Uterus (tissue), 3 donors: ENCODE measurements at regions not wholly inside any gene's neighbourhood (a gene's known extent, or its start where the extent isn't known, plus 50 kb on each side); places are given as distances from the start of the nearest gene placed in this dataset.

Experiments used
- DNase-seq, 2 donors: peaks; one replicate each; pipeline ENCODE4 v3.0.0-alpha.2; 2019 to 2020
- H3K27ac ChIP-seq, 2 donors: fragments of 200-600 bp; sonication (generic); 1 replicate in 1 of 2; 2 replicates in 1 of 2; pipeline ENCODE4 v1.5.1; 2016 to 2018
- H3K27me3 ChIP-seq, 2 donors: fragments of 200-600 bp; sonication (generic); one replicate each; pipeline ENCODE4 v1.5.1; 2018 to 2019; ENCODE audit warnings: control low read depth in 1 of 2
- H3K36me3 ChIP-seq, 2 donors: fragments of 200-600 bp; sonication (generic); one replicate each; pipeline ENCODE4 v1.5.1; 2019; ENCODE audit warnings: control low read depth in 1 of 2
- H3K4me1 ChIP-seq, 2 donors: fragments of 200-600 bp; sonication (generic); one replicate each; pipeline ENCODE4 v1.5.1; 2018 to 2019; ENCODE audit warnings: control low read depth in 1 of 2
- H3K4me3 ChIP-seq, 2 donors: fragments of 200-600 bp; sonication (generic); 1 replicate in 1 of 2; 2 replicates in 1 of 2; pipeline ENCODE4 v1.5.1; 2018 to 2019; ENCODE audit warnings: mild to moderate bottlenecking in 1 of 2
- H3K9me3 ChIP-seq, 2 donors: fragments of 200-600 bp; sonication (generic); one replicate each; pipeline ENCODE4 v1.5.1; 2019; ENCODE audit warnings: control low read depth in 1 of 2
- CTCF ChIP-seq, 4 experiments: fragments of 200-600 bp in 2 of 4; fragments of 450-650 bp in 2 of 4; sonication (generic) in 2 of 4; IDR thresholded peaks; one replicate each; pipeline ENCODE4 v1.5.1; 2016 to 2019; ENCODE audit warnings: antibody characterized with exemption in 4 of 4, mild to moderate bottlenecking in 2 of 4, moderate library complexity in 1 of 4
- POLR2A ChIP-seq, 2 donors: fragments of 450-650 bp; IDR thresholded peaks; one replicate each; pipeline ENCODE4 v1.6.1; 2016; ENCODE audit warnings: antibody characterized with exemption in 2 of 2, mild to moderate bottlenecking in 1 of 2, moderate library complexity in 1 of 2
- intact Hi-C: fragments of 100-400 bp; cut with DNase I; formaldehyde crosslinking; loops from one replicate; pipeline ENCODE4 v1.15.1; 2023; ENCODE audit warnings: low total_unique reads
- donor health status: DM: yes; HTN: yes; CAD: no.

DNA sequence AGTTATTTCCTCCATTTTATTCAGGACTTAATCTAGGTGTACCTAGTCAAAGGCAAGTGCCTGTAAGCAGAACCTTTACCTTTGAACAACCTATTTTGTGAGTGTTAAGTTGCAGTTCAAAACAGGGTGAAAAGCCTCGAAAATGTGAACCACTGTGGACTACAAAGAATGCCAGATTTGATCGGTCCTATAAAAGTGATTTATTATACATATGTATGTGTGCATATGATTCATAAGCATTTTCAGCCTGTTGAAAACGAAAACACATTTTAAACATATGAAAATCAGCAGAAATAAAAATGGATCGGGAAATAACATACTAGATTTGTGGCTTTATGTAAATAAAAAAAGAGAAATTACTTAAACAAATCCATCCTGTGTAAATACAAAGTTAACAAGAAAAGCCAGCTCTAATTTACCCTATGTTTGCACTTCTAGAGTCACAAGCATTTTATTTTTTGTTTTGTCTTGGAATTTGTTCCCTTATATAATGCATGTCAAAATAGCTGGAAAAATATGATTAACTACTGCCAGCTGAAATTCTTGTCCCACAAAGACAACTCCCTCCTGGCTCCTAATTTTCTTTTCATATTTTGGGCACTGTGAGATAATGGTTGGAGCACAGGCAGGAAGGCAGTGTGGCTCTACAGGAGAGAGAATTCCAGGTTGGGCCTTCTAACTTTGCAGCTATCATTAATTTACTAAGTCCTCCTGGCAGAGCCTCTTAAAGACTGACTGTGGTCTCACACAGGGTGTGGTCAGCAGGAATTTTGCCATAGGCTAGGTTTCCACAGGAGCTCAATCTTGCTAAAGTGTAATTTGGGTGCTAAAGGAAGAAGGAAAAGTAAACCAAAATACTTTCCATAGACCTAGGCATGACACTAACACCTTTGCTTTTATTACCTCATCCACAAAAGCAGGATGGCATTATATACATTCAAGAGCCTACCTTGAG lies 70.2 kb upstream of the CDC42BPA start:
- Histone ChIP-seq H3K9me3 (no peaks in the 10 kb centered on the region), H3K4me1 (no peaks in the 10 kb centered on the region), H3K27ac (no peak overlapping the region), H3K4me3 (no peak overlapping the region), H3K36me3 (no peaks in the 10 kb centered on the region), H3K27me3 (no peaks in the 10 kb centered on the region)
- intact Hi-C loops: no loop called here
- DNase-seq: no peak
- TF ChIP-seq POLR2A (IDR thresholded peaks at IDR 0.05) (no peak), CTCF (IDR thresholded peaks at IDR 0.05) (no peak)

DNA sequence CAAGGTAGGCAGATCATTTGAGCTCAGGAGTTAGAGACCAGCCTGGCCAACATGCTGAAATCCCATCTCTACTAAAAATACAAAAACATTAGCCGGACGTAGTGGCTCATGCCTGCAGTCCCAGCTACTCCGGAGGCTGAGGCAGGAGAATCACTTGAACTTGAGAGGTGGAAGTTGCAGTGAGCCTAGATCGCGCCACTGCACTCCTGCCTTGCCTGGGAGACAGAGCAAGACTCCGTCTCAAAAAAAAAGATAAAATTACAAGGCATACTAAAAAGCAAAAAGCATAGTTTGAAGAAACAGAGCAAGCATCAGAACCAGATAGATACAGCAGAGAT lies 61.2 kb upstream of the CDC42BPA start:
- TF ChIP-seq CTCF (IDR thresholded peaks at IDR 0.05) (no peak), POLR2A (IDR thresholded peaks at IDR 0.05) (no peak)

GRCh38 chr1:227378871-227379554 lies 60.7 kb upstream of the CDC42BPA start:
- H3K36me3 ChIP-seq: no peaks in the 10 kb centered on the region
- DNase-seq: no peak
- intact Hi-C loops: no loop called here
- no peak for TF ChIP-seq CTCF (IDR thresholded peaks at IDR 0.05)
- no peak for TF ChIP-seq POLR2A (IDR thresholded peaks at IDR 0.05)
- H3K4me3 ChIP-seq: no peak overlapping the region
- H3K4me1 ChIP-seq: no peaks in the 10 kb centered on the region
- no peak overlapping the region for H3K27ac ChIP-seq
- no peaks in the 10 kb centered on the region for H3K9me3 ChIP-seq
- H3K27me3 ChIP-seq: no peaks in the 10 kb centered on the region

More for the DNA sequence above, 61.2 kb upstream of the CDC42BPA start:
- no peak for DNase-seq
- H3K27me3 ChIP-seq: no peaks in the 10 kb centered on the region
- no peaks in the 10 kb centered on the region for H3K9me3 ChIP-seq
- H3K4me1 ChIP-seq: no peaks in the 10 kb centered on the region
- intact Hi-C loops: no loop called here
- no peak overlapping the region for H3K27ac ChIP-seq
- H3K4me3 ChIP-seq: no peak overlapping the region
- no peaks in the 10 kb centered on the region for H3K36me3 ChIP-seq

GRCh38 chr1:227378181-227378580 lies 59.9 kb upstream of the CDC42BPA start:
- H3K4me1 ChIP-seq: no peaks in the 10 kb centered on the region
- no peak for TF ChIP-seq CTCF (IDR thresholded peaks at IDR 0.05)
- no peak for TF ChIP-seq POLR2A (IDR thresholded peaks at IDR 0.05)
- H3K27me3 ChIP-seq: no peaks in the 10 kb centered on the region

DNA sequence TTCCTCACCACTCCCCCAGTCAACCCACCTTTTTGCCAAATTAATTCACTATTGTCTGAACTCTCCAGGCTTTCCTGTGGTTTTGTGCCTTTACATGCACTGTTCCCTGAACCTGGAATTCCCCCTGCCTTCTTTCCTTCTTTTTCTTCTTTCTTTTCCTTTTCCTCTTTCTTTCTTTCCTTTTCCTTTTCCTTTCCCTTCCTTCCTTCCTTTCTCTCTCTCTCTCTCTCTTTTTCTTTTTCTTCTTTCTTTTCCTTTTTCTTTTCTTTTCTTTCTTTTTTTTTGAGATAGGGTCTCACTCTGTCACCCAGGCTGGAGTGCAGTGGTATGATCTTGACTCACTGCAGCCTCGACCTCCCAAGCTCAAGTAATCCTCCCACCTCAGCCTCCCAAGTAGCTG lies 56.6 kb upstream of the CDC42BPA start:
- Histone ChIP-seq H3K9me3 (no peaks in the 10 kb centered on the region), H3K36me3 (no peaks in the 10 kb centered on the region), H3K27me3 (no peaks in the 10 kb centered on the region), H3K4me3 (no peak overlapping the region), H3K4me1 (no peaks in the 10 kb centered on the region), H3K27ac (no peak overlapping the region)
- TF ChIP-seq CTCF (IDR thresholded peaks at IDR 0.05) (no peak), POLR2A (IDR thresholded peaks at IDR 0.05) (no peak)
- intact Hi-C loops: no loop called here
- DNase-seq: no peak

More at GRCh38 chr1:227378181-227378580, 59.9 kb upstream of the CDC42BPA start:
- Histone ChIP-seq H3K36me3 (no peaks in the 10 kb centered on the region), H3K4me3 (no peak overlapping the region), H3K27ac (no peak overlapping the region), H3K9me3 (no peaks in the 10 kb centered on the region)
- intact Hi-C loops: no loop called here
- no peak for DNase-seq
